ENCODE measurements at regions not wholly inside any gene's neighbourhood (a gene's known extent, or its start where the extent isn't known, plus 50 kb on each side); places are given as distances from the start of the nearest gene placed in this dataset.
"Not testable (repeated sequence)": the region's sequence is repeated elsewhere in the genome, so short reads cannot be mapped to it uniquely, and the experiment has no call there.

- DNase-seq (ENCODE audit: low spot score), result no peak
- TF ChIP-seq CTCF (IDR thresholded peaks at IDR 0.05; ENCODE audit: extremely low read depth, missing control alignments), result no peak
These were observed 789.6 kb upstream of the EYS start for GRCh38 chr6:66496659-66497058.

DNA sequence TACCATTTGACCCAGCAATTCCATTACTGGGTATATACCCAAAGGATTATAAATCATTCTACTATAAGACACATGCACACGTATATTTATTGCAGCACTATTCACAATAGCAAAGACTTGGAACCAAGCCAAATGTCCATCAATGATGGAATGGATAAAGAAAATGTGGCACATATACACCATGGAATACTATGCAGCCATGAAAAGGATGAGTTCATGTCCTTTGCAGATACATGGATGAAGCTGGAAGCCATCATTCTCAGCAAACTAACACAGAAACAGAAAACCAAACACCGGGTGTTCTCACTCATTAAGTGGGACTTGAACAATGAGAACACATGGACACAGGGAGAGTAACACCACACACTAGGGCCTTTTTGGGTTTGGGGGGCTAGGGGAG lies 787.6 kb upstream of the EYS start:
- not testable (repeated sequence) for DNase-seq (ENCODE audit: low spot score)

GRCh38 chr6:66489269-66489987 lies 782.4 kb upstream of the EYS start:
- no peak for TF ChIP-seq CTCF (IDR thresholded peaks at IDR 0.05; ENCODE audit: extremely low read depth, missing control alignments)
- no peak for DNase-seq (ENCODE audit: low spot score)

DNA sequence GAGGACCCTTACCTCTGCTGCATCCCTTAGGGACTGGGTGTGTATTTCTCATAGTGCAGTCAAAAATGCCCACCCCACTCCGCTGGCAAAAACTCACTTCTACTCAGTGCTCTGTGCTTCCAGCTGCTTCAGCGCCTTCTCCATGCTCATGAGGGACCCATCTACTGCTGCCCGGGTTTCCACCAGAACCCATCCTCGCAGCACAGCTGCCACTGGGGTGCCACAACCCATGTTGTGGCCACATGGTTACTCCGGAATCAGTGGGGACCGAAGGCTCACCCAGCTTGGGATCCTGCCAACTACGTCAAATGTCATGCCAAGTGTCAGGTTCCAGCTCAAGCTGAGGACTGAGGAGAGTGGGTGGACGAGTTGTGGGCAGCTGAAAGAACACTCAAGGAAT lies 774.2 kb upstream of the EYS start:
- no peak for DNase-seq (ENCODE audit: low spot score)
- no peak for TF ChIP-seq CTCF (IDR thresholded peaks at IDR 0.05; ENCODE audit: extremely low read depth, missing control alignments)

DNA sequence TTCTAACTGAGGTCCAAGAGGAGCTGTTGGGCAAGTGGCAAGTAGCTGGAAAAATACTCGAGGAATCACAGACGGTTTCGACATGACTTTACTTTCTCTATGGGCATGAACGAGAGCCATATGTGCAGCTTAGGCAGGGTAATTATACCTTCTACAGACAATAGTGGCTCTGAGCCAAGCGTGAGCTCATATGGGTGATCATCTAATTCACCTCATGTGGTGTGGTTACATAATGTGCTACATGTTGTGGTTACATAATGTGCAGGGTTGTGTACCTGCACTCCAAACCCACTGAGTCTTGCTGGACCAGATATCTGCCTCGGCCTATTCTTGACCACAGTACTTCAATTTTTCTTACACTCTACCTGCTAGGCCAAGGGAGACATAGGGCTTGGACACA lies 771.7 kb upstream of the EYS start:
- no peak for DNase-seq (ENCODE audit: low spot score)

GRCh38 chr6:66435321-66435720 lies 728.3 kb upstream of the EYS start:
- TF ChIP-seq CTCF (IDR thresholded peaks at IDR 0.05; ENCODE audit: extremely low read depth, missing control alignments), result no peak
- no peak for DNase-seq (ENCODE audit: low spot score)

More for the DNA sequence above, 771.7 kb upstream of the EYS start:
- TF ChIP-seq CTCF (IDR thresholded peaks at IDR 0.05; ENCODE audit: extremely low read depth, missing control alignments), result no peak

GRCh38 chr6:66429210-66429609 lies 722.2 kb upstream of the EYS start:
- DNase-seq (ENCODE audit: low spot score), result no peak
- TF ChIP-seq CTCF (IDR thresholded peaks at IDR 0.05; ENCODE audit: extremely low read depth, missing control alignments), result no peak

DNA sequence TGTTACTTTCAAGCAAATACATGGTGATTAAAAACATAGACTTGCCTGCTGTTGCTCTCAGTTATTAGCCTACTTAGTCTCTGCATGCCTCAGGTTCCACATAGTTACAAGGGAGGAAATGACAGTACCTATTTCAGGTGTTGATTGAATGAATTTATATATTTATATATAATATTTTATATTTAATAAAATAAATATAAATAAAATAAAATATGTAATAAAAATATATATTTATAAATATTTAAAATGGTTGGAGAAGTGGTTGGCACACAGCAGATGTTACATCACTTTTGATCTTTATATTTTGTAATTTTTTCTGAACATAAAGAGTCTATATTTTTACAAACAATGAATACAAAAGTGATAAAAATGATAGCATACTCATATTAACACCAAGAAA lies 716.0 kb upstream of the EYS start:
- no peak for TF ChIP-seq CTCF (IDR thresholded peaks at IDR 0.05; ENCODE audit: extremely low read depth, missing control alignments)
- DNase-seq (ENCODE audit: low spot score), result no peak

Data from GM20000 (cell line).